LNCaP clone FGC (cell line): ENCODE measurements at regions not wholly inside any gene's neighbourhood (a gene's known extent, or its start where the extent isn't known, plus 50 kb on each side); places are given as distances from the start of the nearest gene placed in this dataset.
"Not testable (repeated sequence)": the region's sequence is repeated elsewhere in the genome, so short reads cannot be mapped to it uniquely, and the experiment has no call there.

Experiments
- DNase-seq: peaks from one replicate; pipeline ENCODE4 v3.0.0-alpha.2; 2011; ENCODE audit warnings: low read depth
- H3K4me3 ChIP-seq: 2 replicates; pipeline ENCODE4 v1.5.1; 2011; ENCODE audit warnings: mild to moderate bottlenecking, low read depth, low read length, control low read depth
- TF ChIP-seq, protein P1 (sequence below): IDR thresholded peaks from 2 replicates; pipeline ENCODE4 v1.5.1; 2012; ENCODE audit warnings: mild to moderate bottlenecking; ENCODE audit not compliant: control insufficient read depth, insufficient read depth; ENCODE audit errors: extremely low read depth

DNA sequence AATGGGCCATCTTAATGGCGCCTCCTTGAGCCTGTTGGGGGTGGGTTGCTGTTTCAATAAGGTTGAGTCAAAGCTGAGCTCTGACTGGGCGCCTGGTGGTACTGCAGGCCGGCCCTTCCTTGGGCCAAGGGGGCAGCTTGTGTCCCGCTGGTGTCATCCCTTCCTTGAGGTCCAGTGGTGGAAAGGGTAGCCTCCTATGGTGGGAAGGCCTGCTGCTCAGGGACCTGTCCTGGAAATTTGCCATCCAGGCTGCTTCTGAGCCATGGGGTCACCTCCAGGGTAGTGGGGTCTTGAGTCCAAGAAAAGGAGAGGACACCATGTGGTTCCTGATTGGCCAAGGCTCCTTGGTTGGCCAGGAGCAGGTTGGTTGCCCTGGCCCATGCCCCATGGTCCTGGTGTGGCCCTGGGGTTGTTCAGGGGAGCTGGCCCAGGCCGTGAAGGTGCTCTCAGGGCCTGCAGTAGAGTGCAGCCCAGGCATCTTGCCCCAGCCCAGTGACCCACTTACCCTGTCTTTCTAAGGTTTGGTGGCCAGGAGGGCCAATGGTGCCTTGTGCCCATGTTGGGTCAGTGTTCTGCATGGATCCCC lies 188.7 kb downstream of the UBE3A start:
- H3K4me3 ChIP-seq, result no peak overlapping the region
- TF ChIP-seq, protein P1, sequence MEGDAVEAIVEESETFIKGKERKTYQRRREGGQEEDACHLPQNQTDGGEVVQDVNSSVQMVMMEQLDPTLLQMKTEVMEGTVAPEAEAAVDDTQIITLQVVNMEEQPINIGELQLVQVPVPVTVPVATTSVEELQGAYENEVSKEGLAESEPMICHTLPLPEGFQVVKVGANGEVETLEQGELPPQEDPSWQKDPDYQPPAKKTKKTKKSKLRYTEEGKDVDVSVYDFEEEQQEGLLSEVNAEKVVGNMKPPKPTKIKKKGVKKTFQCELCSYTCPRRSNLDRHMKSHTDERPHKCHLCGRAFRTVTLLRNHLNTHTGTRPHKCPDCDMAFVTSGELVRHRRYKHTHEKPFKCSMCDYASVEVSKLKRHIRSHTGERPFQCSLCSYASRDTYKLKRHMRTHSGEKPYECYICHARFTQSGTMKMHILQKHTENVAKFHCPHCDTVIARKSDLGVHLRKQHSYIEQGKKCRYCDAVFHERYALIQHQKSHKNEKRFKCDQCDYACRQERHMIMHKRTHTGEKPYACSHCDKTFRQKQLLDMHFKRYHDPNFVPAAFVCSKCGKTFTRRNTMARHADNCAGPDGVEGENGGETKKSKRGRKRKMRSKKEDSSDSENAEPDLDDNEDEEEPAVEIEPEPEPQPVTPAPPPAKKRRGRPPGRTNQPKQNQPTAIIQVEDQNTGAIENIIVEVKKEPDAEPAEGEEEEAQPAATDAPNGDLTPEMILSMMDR, result no peak
- no peak for DNase-seq

DNA sequence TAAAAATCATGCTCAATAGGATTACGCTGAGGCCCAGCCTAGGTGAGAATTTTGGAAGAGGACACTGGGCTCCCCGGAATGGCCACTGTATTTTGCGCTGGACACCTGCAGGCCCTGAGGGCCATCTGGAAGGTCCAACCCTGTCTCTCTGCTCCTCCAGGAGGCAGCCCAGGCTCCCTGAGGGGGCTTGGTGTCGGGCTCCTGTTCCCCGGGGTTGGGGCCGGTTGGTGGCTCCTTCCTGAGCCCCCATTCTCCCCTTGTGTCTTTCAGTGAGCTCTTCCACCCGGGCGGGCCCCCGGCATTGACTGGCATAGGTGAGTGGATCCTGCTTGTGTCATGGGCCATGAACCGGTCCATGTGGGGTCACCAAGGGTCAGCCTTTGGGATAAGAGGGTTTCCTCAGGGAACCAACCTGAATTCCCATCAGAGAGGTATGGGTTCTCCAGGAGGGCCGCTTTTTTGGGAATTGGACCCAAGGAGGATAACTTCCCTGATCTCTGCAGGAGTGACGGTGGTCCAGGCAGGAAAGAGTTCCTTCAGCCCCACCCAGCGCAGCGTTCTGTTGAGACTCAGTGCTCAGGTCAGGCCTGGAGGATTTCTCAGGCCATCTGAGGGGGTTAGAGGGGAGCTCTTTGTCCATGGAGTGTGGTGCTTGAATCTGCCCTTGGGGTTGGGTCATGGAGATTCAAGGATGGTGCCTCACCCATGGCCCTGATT lies 187.8 kb downstream of the UBE3A start:
- no peak for DNase-seq
- TF ChIP-seq, protein P1, result no peak
- H3K4me3 ChIP-seq, result no peak overlapping the region

DNA sequence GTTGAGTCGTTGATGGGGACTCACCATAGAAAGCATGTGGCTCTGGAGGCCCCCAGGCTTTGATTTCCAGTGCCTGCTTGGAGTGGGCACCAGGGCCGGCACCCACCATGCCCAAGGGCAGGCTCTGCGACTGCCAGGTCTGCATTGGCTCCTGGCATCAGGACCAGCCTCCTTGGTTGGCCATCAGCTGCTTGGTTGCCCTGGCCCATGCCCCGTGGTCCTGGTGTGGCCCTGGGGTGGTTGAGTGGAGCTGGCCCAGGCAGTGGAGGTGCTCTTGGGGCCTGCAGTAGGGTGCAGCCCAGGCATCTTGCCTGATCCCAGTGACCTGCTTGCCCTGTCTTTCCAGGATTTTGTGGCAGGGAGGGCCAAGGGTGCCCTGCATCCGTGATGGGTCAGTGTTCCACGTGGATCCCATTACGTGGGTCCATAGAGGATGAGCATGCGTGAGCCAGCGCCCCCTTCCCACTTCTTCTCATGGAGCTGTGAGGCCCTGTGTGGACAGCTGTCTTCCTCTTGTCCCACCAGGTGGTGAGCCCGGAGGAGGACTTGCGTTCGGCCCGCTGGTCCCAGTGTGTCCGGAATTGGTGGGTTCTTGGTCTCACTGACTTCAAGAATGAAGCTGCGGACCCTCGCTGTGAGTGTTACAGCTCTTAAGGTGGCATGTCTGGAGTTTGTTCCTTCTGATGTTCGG lies 187.0 kb downstream of the UBE3A start:
- H3K4me3 ChIP-seq, result no peak overlapping the region
- TF ChIP-seq, protein P1, result no peak
- no peak for DNase-seq

DNA sequence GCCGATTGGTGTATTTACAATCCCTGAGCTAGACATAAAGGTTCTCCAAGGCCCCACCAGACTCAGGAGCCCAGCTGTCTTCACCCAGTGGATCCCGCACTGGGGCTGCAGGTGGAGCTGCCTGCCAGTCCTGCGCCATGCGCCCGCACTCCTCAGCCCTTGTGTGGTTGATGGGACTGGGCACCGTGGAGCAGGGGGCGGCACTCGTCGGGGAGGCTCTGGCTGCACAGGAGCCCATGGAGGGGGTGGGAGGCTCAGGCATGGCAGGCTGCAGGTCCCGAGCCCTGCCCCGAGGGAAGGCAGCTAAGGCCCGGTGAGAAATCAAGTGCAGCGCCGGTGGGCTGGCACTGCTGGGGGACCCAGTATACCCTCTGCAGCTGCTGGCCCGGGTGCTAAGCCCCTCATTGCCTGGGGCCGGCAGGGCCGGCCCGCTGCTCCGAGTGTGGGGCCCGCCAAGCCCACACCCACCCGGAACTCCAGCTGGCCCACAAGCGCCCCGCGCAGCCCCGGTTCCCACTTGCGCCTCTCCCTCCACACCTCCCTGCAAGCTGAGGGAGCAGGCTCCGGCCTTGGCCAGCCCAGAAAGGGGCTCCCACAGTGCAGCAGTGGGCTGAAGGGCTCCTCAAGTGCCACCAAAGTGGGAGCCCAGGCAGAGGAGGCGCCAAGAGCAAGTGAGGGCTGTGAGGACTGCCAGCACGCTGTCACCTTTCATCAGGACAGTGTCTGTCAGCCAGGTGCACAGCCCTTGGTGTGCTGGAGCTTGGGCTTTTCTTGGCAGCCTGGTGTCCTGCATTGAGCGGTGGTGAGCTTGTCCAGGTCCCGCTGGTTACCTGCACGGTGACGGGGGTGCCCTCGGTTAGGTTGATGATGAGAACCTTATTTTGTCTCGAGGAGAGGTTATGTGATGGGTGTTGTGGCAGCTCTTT lies 185.5 kb downstream of the UBE3A start:
- not testable (repeated sequence) for DNase-seq, H3K4me3 ChIP-seq

DNA sequence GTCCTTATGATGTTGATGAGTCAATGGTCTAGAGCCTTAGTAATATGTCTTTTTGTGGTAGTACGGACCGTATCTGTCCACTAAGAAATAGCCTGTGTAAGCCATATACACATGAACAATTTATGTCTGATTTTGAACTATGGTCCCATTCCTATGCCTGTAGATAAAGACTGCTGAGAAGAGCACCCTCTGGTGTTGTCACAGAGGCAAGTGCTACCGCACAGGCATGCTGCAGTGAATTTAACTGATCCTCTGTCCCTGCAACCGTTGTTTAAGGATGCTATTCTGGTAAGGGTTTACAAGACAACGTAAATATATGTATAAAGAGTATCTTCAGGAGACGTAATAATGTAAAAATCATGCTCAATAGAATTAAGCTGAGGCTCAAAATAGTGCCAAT lies 170.7 kb downstream of the UBE3A start:
- TF ChIP-seq, protein P1, result peak; percentile 61
- peak; percentile 8 for DNase-seq
- H3K4me3 ChIP-seq, result no peak overlapping the region
